ENCODE measurements at regions not wholly inside any gene's neighbourhood (a gene's known extent, or its start where the extent isn't known, plus 50 kb on each side); places are given as distances from the start of the nearest gene placed in this dataset.
"Not testable (repeated sequence)": the region's sequence is repeated elsewhere in the genome, so short reads cannot be mapped to it uniquely, and the experiment has no call there.

GRCh38 chr3:22013641-22014040, 262.6 kb upstream of the ZNF385D start:
- TF ChIP-seq CTCF (IDR thresholded peaks at IDR 0.05), result no peak
- H3K4me3 Mint-ChIP-seq, result no peak overlapping the region
- no peak overlapping the region for H3K27ac Mint-ChIP-seq
- H3K4me1 Mint-ChIP-seq, result no peaks in the 10 kb centered on the region
- H3K36me3 Mint-ChIP-seq (ENCODE audit: low read depth), result no peaks in the 10 kb centered on the region
- no peaks in the 10 kb centered on the region for H3K27me3 Mint-ChIP-seq (ENCODE audit: low read depth, poor library complexity)
- DNase-seq, result no peak
- no peaks in the 10 kb centered on the region for H3K9me3 Mint-ChIP-seq

- TF ChIP-seq CTCF (IDR thresholded peaks at IDR 0.05), result no peak
- Mint-ChIP-seq H3K36me3 (ENCODE audit: low read depth) (no peaks in the 10 kb centered on the region), H3K9me3 (no peaks in the 10 kb centered on the region), H3K27me3 (ENCODE audit: low read depth, poor library complexity) (no peaks in the 10 kb centered on the region), H3K4me3 (no peak overlapping the region), H3K27ac (no peak overlapping the region), H3K4me1 (no peaks in the 10 kb centered on the region)
- no peak for DNase-seq
Measured at GRCh38 chr3:22016197-22016596, 265.2 kb upstream of the ZNF385D start.

GRCh38 chr3:22024638-22025037, 273.6 kb upstream of the ZNF385D start:
- not testable (repeated sequence) for H3K4me1 Mint-ChIP-seq; H3K36me3 Mint-ChIP-seq (ENCODE audit: low read depth); H3K27me3 Mint-ChIP-seq (ENCODE audit: low read depth, poor library complexity); DNase-seq; H3K9me3 Mint-ChIP-seq; H3K27ac Mint-ChIP-seq; H3K4me3 Mint-ChIP-seq

GRCh38 chr3:22029480-22029879, 278.5 kb upstream of the ZNF385D start:
- no peaks in the 10 kb centered on the region for H3K4me1 Mint-ChIP-seq
- H3K27ac Mint-ChIP-seq, result no peak overlapping the region
- TF ChIP-seq CTCF (IDR thresholded peaks at IDR 0.05), result no peak
- H3K27me3 Mint-ChIP-seq (ENCODE audit: low read depth, poor library complexity), result peaks cover 2% of the 10 kb centered on the region
- no peak overlapping the region for H3K4me3 Mint-ChIP-seq
- no peak for DNase-seq
- H3K9me3 Mint-ChIP-seq, result no peaks in the 10 kb centered on the region
- no peaks in the 10 kb centered on the region for H3K36me3 Mint-ChIP-seq (ENCODE audit: low read depth)

GRCh38 chr3:22039161-22039560, 288.2 kb upstream of the ZNF385D start:
- Mint-ChIP-seq H3K27ac (no peak overlapping the region), H3K4me3 (no peak overlapping the region), H3K27me3 (ENCODE audit: low read depth, poor library complexity) (no peaks in the 10 kb centered on the region), H3K9me3 (no peaks in the 10 kb centered on the region), H3K4me1 (no peaks in the 10 kb centered on the region), H3K36me3 (ENCODE audit: low read depth) (no peaks in the 10 kb centered on the region)
- no peak for DNase-seq
- TF ChIP-seq CTCF (IDR thresholded peaks at IDR 0.05), result no peak

GRCh38 chr3:22040150-22040549, 289.1 kb upstream of the ZNF385D start:
- Mint-ChIP-seq H3K9me3 (no peaks in the 10 kb centered on the region), H3K36me3 (ENCODE audit: low read depth) (no peaks in the 10 kb centered on the region), H3K27ac (no peak overlapping the region), H3K4me3 (no peak overlapping the region), H3K27me3 (ENCODE audit: low read depth, poor library complexity) (no peaks in the 10 kb centered on the region), H3K4me1 (no peaks in the 10 kb centered on the region)
- DNase-seq, result no peak
- no peak for TF ChIP-seq CTCF (IDR thresholded peaks at IDR 0.05)

Data from nephron progenitor cell (in vitro differentiated cells).